ENCODE measurements at regions not wholly inside any gene's neighbourhood (a gene's known extent, or its start where the extent isn't known, plus 50 kb on each side); places are given as distances from the start of the nearest gene placed in this dataset.

- Mint-ChIP-seq H3K27ac (ENCODE audit: unreplicated experiment) (no peak overlapping the region), H3K9me3 (ENCODE audit: unreplicated experiment) (no peaks in the 10 kb centered on the region), H3K4me1 (ENCODE audit: unreplicated experiment) (peaks cover 16% of the 10 kb centered on the region), H3K36me3 (ENCODE audit: unreplicated experiment) (peaks cover 3% of the 10 kb centered on the region), H3K27me3 (ENCODE audit: unreplicated experiment) (peaks cover 11% of the 10 kb centered on the region), H3K4me3 (ENCODE audit: unreplicated experiment) (no peak overlapping the region)
- TF ChIP-seq CTCF (IDR thresholded peaks at IDR 0.05) = no peak
- DNase-seq (ENCODE audit: extremely low spot score, unreplicated experiment) = no peak
Observed at GRCh38 chr2:64315291-64315960, 138.5 kb upstream of the LGALSL start.

GRCh38 chr2:64317707-64318475 is 136.1 kb upstream of the LGALSL start:
- Mint-ChIP-seq H3K36me3 (ENCODE audit: unreplicated experiment) (peaks cover 3% of the 10 kb centered on the region), H3K4me3 (ENCODE audit: unreplicated experiment) (no peak overlapping the region), H3K27ac (ENCODE audit: unreplicated experiment) (no peak overlapping the region), H3K27me3 (ENCODE audit: unreplicated experiment) (peaks cover 12% of the 10 kb centered on the region), H3K4me1 (ENCODE audit: unreplicated experiment) (peaks cover 5% of the 10 kb centered on the region), H3K9me3 (ENCODE audit: unreplicated experiment) (no peaks in the 10 kb centered on the region)
- TF ChIP-seq CTCF (IDR thresholded peaks at IDR 0.05) = no peak
- DNase-seq (ENCODE audit: extremely low spot score, unreplicated experiment) = no peak

- Mint-ChIP-seq H3K4me1 (ENCODE audit: unreplicated experiment) (peaks cover under 1% of the 10 kb centered on the region), H3K27me3 (ENCODE audit: unreplicated experiment) (peaks cover 17% of the 10 kb centered on the region), H3K27ac (ENCODE audit: unreplicated experiment) (no peak overlapping the region), H3K4me3 (ENCODE audit: unreplicated experiment) (no peak overlapping the region), H3K9me3 (ENCODE audit: unreplicated experiment) (no peaks in the 10 kb centered on the region), H3K36me3 (ENCODE audit: unreplicated experiment) (peaks cover 3% of the 10 kb centered on the region)
- no peak for DNase-seq (ENCODE audit: extremely low spot score, unreplicated experiment)
- no peak for TF ChIP-seq CTCF (IDR thresholded peaks at IDR 0.05)
Observed at GRCh38 chr2:64318476-64318748, 135.6 kb upstream of the LGALSL start.

GRCh38 chr2:64319896-64320295 is 134.1 kb upstream of the LGALSL start:
- Mint-ChIP-seq H3K9me3 (ENCODE audit: unreplicated experiment) (no peaks in the 10 kb centered on the region), H3K4me1 (ENCODE audit: unreplicated experiment) (no peaks in the 10 kb centered on the region), H3K27me3 (ENCODE audit: unreplicated experiment) (peaks cover 16% of the 10 kb centered on the region), H3K4me3 (ENCODE audit: unreplicated experiment) (no peak overlapping the region), H3K36me3 (ENCODE audit: unreplicated experiment) (peaks cover 3% of the 10 kb centered on the region), H3K27ac (ENCODE audit: unreplicated experiment) (no peak overlapping the region)
- no peak for TF ChIP-seq CTCF (IDR thresholded peaks at IDR 0.05)
- DNase-seq (ENCODE audit: extremely low spot score, unreplicated experiment) = no peak

- Mint-ChIP-seq H3K27me3 (ENCODE audit: unreplicated experiment) (peaks cover 9% of the 10 kb centered on the region), H3K27ac (ENCODE audit: unreplicated experiment) (no peak overlapping the region), H3K4me3 (ENCODE audit: unreplicated experiment) (no peak overlapping the region), H3K9me3 (ENCODE audit: unreplicated experiment) (no peaks in the 10 kb centered on the region), H3K36me3 (ENCODE audit: unreplicated experiment) (no peaks in the 10 kb centered on the region), H3K4me1 (ENCODE audit: unreplicated experiment) (no peaks in the 10 kb centered on the region)
- no peak for TF ChIP-seq CTCF (IDR thresholded peaks at IDR 0.05)
- no peak for DNase-seq (ENCODE audit: extremely low spot score, unreplicated experiment)
Observed at GRCh38 chr2:64322433-64322832, 131.5 kb upstream of the LGALSL start.
